Choroid plexus epithelial cell (primary cell): ENCODE measurements at regions not wholly inside any gene's neighbourhood (a gene's known extent, or its start where the extent isn't known, plus 50 kb on each side); places are given as distances from the start of the nearest gene placed in this dataset.
"Not testable (repeated sequence)": the region's sequence is repeated elsewhere in the genome, so short reads cannot be mapped to it uniquely, and the experiment has no call there.

Source experiments
- DNase-seq: peaks from one replicate; pipeline ENCODE4 v3.0.0-alpha.2; 2010; ENCODE audit warnings: low read depth
- H3K4me3 ChIP-seq: 2 replicates; pipeline ENCODE4 v1.5.1; 2011; ENCODE audit warnings: low read depth, mild to moderate bottlenecking, control low read depth, low read length, moderate library complexity
- TF ChIP-seq, protein P1 (sequence below): conservative IDR thresholded peaks from 2 replicates; pipeline ENCODE4 v1.5.1; 2011; ENCODE audit warnings: low read depth, mild to moderate bottlenecking, control low read depth, inconsistent platforms, low read length, moderate library complexity

DNA sequence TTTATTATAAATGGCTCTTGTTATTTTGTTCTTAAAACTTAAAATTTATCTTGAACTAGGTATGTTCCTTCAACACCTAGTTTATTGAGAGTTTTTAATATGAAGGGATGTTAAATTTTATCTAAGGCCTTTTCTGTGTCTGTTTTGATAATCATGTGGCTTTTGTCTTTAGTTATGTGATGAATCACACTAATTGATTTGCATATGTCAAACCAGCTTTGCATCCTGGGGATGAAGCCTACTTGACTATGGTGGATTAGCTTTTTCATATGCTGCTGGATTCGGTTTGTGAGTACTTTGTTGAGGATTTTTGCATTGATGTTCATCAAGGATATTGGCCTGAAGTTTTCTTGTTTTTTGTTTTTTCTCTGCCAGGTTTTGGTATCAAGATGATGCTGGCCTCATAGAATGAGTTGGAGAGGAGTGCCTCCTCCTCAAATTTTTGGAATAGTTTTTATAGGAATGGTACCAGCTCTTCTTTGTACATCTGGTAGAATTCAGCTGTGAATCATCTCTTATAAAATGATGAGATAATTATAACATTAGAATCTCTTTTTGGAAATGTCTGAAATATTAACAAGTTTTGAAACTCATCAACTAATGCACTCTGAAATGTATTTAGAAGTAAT lies 78.7 kb upstream of the AGR3 start:
- DNase-seq = no peak
- H3K4me3 ChIP-seq = no peak overlapping the region
- TF ChIP-seq, protein P1, sequence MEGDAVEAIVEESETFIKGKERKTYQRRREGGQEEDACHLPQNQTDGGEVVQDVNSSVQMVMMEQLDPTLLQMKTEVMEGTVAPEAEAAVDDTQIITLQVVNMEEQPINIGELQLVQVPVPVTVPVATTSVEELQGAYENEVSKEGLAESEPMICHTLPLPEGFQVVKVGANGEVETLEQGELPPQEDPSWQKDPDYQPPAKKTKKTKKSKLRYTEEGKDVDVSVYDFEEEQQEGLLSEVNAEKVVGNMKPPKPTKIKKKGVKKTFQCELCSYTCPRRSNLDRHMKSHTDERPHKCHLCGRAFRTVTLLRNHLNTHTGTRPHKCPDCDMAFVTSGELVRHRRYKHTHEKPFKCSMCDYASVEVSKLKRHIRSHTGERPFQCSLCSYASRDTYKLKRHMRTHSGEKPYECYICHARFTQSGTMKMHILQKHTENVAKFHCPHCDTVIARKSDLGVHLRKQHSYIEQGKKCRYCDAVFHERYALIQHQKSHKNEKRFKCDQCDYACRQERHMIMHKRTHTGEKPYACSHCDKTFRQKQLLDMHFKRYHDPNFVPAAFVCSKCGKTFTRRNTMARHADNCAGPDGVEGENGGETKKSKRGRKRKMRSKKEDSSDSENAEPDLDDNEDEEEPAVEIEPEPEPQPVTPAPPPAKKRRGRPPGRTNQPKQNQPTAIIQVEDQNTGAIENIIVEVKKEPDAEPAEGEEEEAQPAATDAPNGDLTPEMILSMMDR = no peak

DNA sequence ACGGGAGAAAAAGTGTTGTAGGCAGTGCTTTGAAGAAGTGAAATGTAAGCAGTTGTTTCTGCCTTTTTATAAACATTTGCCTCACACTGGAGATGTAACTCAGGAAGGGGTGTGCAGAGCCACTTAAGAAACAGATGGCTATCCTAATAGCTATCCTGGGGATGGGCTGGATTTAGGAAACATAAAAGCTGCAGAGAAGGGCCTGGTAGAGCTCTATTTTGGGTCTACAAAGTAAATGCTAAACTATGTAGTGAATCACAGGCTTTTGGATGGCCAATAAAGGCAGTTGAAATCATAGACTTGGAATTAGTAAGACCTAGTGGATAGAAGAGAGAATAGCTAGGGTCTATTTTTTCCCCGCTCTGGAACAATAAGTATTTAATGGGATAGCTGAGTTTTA lies 79.9 kb upstream of the AGR3 start:
- TF ChIP-seq, protein P1 = no peak
- H3K4me3 ChIP-seq = no peak overlapping the region
- no peak for DNase-seq

DNA sequence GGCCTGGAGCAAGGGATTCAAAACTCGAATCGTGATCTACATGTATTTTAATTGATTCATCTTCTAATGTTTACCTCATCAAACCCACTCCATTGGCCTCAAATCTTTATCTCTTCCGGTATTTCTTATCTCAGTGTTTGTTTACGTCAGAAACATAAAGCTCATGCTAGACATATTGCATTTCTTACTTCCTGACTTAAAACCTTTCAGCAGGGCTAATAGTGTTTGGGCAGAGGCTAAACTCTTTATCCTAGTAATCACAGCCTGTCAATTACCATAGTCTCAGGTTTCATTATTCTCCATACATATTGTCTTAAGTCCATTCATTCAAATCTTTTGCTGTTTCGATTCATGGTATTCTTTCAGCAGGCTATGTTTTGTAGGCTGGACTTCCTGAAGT lies 81.3 kb upstream of the AGR3 start:
- peak; percentile 26 for DNase-seq
- TF ChIP-seq, protein P1 = no peak
- no peak overlapping the region for H3K4me3 ChIP-seq

DNA sequence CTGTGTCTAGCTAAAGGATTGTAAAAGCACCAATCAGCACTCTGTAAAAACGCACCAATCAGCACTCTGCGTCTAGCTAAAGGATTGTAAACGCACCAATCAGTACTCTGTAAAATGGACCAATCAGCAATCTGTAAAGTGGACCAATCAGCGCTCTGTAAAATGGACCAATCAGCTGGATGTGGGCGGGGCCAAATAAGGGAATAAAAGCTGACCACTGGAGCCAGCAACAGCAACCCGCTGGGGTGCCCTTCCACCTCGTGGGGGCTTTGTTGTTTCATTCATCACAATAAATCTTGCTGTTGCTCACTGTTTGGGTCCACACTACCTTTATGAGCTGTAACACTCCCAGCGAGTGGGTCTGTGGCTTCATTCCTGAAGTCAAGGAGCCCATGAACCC lies 83.9 kb upstream of the AGR3 start:
- not testable (repeated sequence) for DNase-seq, H3K4me3 ChIP-seq

DNA sequence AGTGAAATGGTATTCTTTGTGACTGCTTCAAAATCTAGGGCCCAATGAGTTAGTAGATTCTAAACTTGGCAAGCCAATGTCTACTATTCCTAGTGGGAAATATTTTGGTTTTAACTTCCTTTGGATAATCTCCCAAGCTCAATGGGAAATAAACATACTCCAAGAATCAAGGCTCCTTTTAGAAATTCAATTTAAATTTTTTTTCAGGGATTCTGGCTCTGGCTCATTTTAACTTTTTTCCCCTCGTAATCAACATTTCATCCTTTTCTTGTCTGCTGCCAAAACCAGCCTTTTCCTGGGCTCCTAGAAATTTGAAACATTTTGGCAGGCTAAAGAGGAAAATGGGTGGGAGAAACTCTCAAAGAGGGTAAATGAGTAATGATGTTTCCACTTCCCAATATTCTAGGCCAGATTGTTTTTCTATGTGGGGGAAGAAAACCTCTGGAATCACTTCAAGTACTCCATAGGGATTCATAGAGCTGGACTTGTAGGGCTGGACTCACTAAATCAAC lies 85.6 kb upstream of the AGR3 start:
- DNase-seq = no peak
- H3K4me3 ChIP-seq = no peak overlapping the region
- TF ChIP-seq, protein P1 = no peak

DNA sequence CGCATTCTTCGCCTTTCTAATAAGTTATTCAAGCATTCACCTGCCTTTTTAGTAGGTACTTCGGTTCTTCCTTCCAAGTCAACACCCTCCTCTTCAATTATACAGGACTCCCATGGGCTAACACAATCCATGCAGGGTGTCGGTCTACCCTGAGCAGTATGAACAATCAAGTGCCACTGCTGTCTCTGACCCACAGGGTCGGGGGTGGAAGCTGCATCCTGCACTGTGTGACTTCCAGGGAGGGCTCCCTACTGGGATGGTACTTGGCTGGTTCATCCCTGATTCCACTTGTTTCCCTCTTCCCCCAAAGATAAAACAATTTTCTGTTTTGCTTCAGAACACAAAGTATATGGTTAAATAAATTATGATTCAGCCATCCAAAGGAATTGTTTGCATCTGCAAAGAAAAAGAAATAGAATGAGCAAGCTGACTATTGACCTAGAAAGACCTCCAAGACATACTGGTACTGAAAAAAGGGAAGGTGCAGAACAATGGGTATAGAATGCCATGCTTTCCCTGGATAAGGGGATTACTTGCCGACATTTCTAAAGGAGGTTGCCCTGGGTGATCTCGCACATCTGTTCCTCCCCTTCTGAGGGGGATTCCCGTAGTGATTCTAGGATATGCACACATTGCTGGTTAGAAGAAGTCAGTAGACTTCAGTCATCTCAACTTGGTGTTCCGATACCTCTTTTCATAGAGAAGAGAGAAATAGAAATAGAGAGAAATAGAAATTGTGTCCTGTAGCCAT lies 89.1 kb upstream of the AGR3 start:
- no peak overlapping the region for H3K4me3 ChIP-seq
- DNase-seq = no peak
- TF ChIP-seq, protein P1 = no peak

DNA sequence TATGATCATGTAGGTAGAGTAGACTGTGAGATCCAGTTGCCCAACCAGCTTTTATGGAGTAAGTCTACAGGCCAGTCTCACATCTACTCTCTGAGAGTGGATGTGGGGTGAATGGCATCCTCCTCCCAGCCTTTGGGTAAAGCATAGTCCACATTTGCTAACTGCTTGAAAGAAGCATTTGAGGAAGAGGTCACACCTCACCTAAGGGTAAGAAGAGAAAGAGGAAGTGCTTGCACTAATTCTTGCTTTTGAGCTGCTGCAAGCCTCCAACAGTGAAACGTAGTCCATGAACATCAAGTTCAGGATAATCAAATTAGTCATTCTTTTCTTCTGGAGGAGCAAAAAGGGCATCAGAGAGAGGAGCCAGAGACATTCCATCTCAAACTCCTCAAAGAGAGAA lies 93.9 kb upstream of the AGR3 start:
- TF ChIP-seq, protein P1 = no peak

More for the DNA sequence above, 93.9 kb upstream of the AGR3 start:
- no peak for DNase-seq
- no peak overlapping the region for H3K4me3 ChIP-seq
